ENCODE measurements at regions not wholly inside any gene's neighbourhood (a gene's known extent, or its start where the extent isn't known, plus 50 kb on each side); places are given as distances from the start of the nearest gene placed in this dataset.

- Mint-ChIP-seq H3K36me3 (no peaks in the 10 kb centered on the region), H3K4me1 (peaks cover 0 to 3% (median 0%) of the 10 kb centered on the region in 4 donors), H3K27me3 (no peaks in the 10 kb centered on the region), H3K27ac (no peak overlapping the region), H3K9me3 (peaks cover 0 to 9% (median 4%) of the 10 kb centered on the region in 7 donors), H3K4me3 (no peak overlapping the region)
- Histone ChIP-seq H3K9me3 (ENCODE audit: control insufficient read depth in 2 of 2, low read length in 2 of 2) (no peaks in the 10 kb centered on the region), H3K27ac (ENCODE audit: insufficient read depth, low read length, poor library complexity, severe bottlenecking) (no peak overlapping the region), H3K4me1 (ENCODE audit: control insufficient read depth, insufficient read depth, low read length, poor library complexity, severe bottlenecking) (no peaks in the 10 kb centered on the region), H3K4me3 (ENCODE audit: low read depth, low read length) (no peak overlapping the region), H3K27me3 (ENCODE audit: control insufficient read depth, insufficient read depth, low read length) (no peaks in the 10 kb centered on the region), H3K36me3 (ENCODE audit: control insufficient read depth, insufficient read depth, low read length) (no peaks in the 10 kb centered on the region)
- no peak for ATAC-seq (ENCODE audit: low read depth in 2 of 2)
- DNase-seq = no peak
These were observed 120.8 kb upstream of the ZNF608 start for GRCh38 chr5:124867137-124867704.

GRCh38 chr5:124868676-124869075 lies 122.2 kb upstream of the ZNF608 start:
- peaks cover 0 to 9% (median 4%) of the 10 kb centered on the region in 7 donors for H3K9me3 Mint-ChIP-seq
- no peak for DNase-seq
- no peak for ATAC-seq (ENCODE audit: low read depth in 2 of 2)
- H3K27me3 Mint-ChIP-seq = no peaks in the 10 kb centered on the region
- H3K4me1 Mint-ChIP-seq = peaks cover 0 to 3% (median 0%) of the 10 kb centered on the region in 4 donors
- H3K9me3 ChIP-seq (ENCODE audit: control insufficient read depth in 2 of 2, low read length in 2 of 2) = no peaks in the 10 kb centered on the region
- no peak overlapping the region for H3K27ac Mint-ChIP-seq
- H3K4me3 Mint-ChIP-seq = no peak overlapping the region
- H3K27ac ChIP-seq (ENCODE audit: insufficient read depth, low read length, poor library complexity, severe bottlenecking) = no peak overlapping the region
- no peaks in the 10 kb centered on the region for H3K4me1 ChIP-seq (ENCODE audit: control insufficient read depth, insufficient read depth, low read length, poor library complexity, severe bottlenecking)
- no peak overlapping the region for H3K4me3 ChIP-seq (ENCODE audit: low read depth, low read length)
- H3K36me3 Mint-ChIP-seq = no peaks in the 10 kb centered on the region
- no peaks in the 10 kb centered on the region for H3K36me3 ChIP-seq (ENCODE audit: control insufficient read depth, insufficient read depth, low read length)
- no peaks in the 10 kb centered on the region for H3K27me3 ChIP-seq (ENCODE audit: control insufficient read depth, insufficient read depth, low read length)

GRCh38 chr5:124869426-124870033 lies 123.1 kb upstream of the ZNF608 start:
- H3K9me3 Mint-ChIP-seq = peaks cover 0 to 9% (median 4%) of the 10 kb centered on the region in 7 donors
- H3K36me3 ChIP-seq (ENCODE audit: control insufficient read depth, insufficient read depth, low read length) = no peaks in the 10 kb centered on the region

GRCh38 chr5:124870070-124870469 lies 123.6 kb upstream of the ZNF608 start:
- Mint-ChIP-seq H3K27ac (no peak overlapping the region), H3K27me3 (no peaks in the 10 kb centered on the region), H3K9me3 (peaks cover 0 to 9% (median 4%) of the 10 kb centered on the region in 7 donors), H3K4me3 (no peak overlapping the region), H3K36me3 (no peaks in the 10 kb centered on the region), H3K4me1 (peaks cover 0 to 3% (median 0%) of the 10 kb centered on the region in 4 donors)
- Histone ChIP-seq H3K9me3 (ENCODE audit: control insufficient read depth in 2 of 2, low read length in 2 of 2) (no peaks in the 10 kb centered on the region), H3K4me3 (ENCODE audit: low read depth, low read length) (no peak overlapping the region), H3K27ac (ENCODE audit: insufficient read depth, low read length, poor library complexity, severe bottlenecking) (no peak overlapping the region), H3K36me3 (ENCODE audit: control insufficient read depth, insufficient read depth, low read length) (no peaks in the 10 kb centered on the region), H3K27me3 (ENCODE audit: control insufficient read depth, insufficient read depth, low read length) (no peaks in the 10 kb centered on the region), H3K4me1 (ENCODE audit: control insufficient read depth, insufficient read depth, low read length, poor library complexity, severe bottlenecking) (no peaks in the 10 kb centered on the region)
- ATAC-seq (ENCODE audit: low read depth in 2 of 2) (no peak), DNase-seq (no peak)

More at GRCh38 chr5:124869426-124870033, 123.1 kb upstream of the ZNF608 start:
- Mint-ChIP-seq H3K36me3 (no peaks in the 10 kb centered on the region), H3K27ac (no peak overlapping the region), H3K4me3 (no peak overlapping the region), H3K4me1 (peaks cover 0 to 3% (median 0%) of the 10 kb centered on the region in 4 donors), H3K27me3 (no peaks in the 10 kb centered on the region)
- no peaks in the 10 kb centered on the region for H3K4me1 ChIP-seq (ENCODE audit: control insufficient read depth, insufficient read depth, low read length, poor library complexity, severe bottlenecking)
- H3K4me3 ChIP-seq (ENCODE audit: low read depth, low read length) = no peak overlapping the region
- no peak for DNase-seq
- no peak for ATAC-seq (ENCODE audit: low read depth in 2 of 2)
- H3K9me3 ChIP-seq (ENCODE audit: control insufficient read depth in 2 of 2, low read length in 2 of 2) = no peaks in the 10 kb centered on the region
- H3K27me3 ChIP-seq (ENCODE audit: control insufficient read depth, insufficient read depth, low read length) = no peaks in the 10 kb centered on the region
- H3K27ac ChIP-seq (ENCODE audit: insufficient read depth, low read length, poor library complexity, severe bottlenecking) = no peak overlapping the region

GRCh38 chr5:124871303-124871702 lies 124.9 kb upstream of the ZNF608 start:
- no peaks in the 10 kb centered on the region for H3K27me3 Mint-ChIP-seq
- no peaks in the 10 kb centered on the region for H3K9me3 ChIP-seq (ENCODE audit: control insufficient read depth in 2 of 2, low read length in 2 of 2)
- no peak for ATAC-seq (ENCODE audit: low read depth in 2 of 2)
- H3K36me3 ChIP-seq (ENCODE audit: control insufficient read depth, insufficient read depth, low read length) = no peaks in the 10 kb centered on the region
- no peak for DNase-seq
- H3K4me3 Mint-ChIP-seq = no peak overlapping the region
- peaks cover 0 to 5% (median 0%) of the 10 kb centered on the region in 7 donors for H3K9me3 Mint-ChIP-seq
- no peak overlapping the region for H3K27ac Mint-ChIP-seq
- H3K27me3 ChIP-seq (ENCODE audit: control insufficient read depth, insufficient read depth, low read length) = no peaks in the 10 kb centered on the region
- peaks cover 0 to 3% (median 0%) of the 10 kb centered on the region in 4 donors for H3K4me1 Mint-ChIP-seq
- no peaks in the 10 kb centered on the region for H3K36me3 Mint-ChIP-seq
- no peak overlapping the region for H3K27ac ChIP-seq (ENCODE audit: insufficient read depth, low read length, poor library complexity, severe bottlenecking)
- no peak overlapping the region for H3K4me3 ChIP-seq (ENCODE audit: low read depth, low read length)
- H3K4me1 ChIP-seq (ENCODE audit: control insufficient read depth, insufficient read depth, low read length, poor library complexity, severe bottlenecking) = no peaks in the 10 kb centered on the region

- Mint-ChIP-seq H3K27ac (no peak overlapping the region), H3K4me3 (no peak overlapping the region), H3K9me3 (peaks cover 0 to 4% (median 0%) of the 10 kb centered on the region in 7 donors), H3K4me1 (no peaks in the 10 kb centered on the region), H3K27me3 (no peaks in the 10 kb centered on the region), H3K36me3 (no peaks in the 10 kb centered on the region)
- Histone ChIP-seq H3K9me3 (ENCODE audit: control insufficient read depth in 2 of 2, low read length in 2 of 2) (no peaks in the 10 kb centered on the region), H3K4me1 (ENCODE audit: control insufficient read depth, insufficient read depth, low read length, poor library complexity, severe bottlenecking) (no peaks in the 10 kb centered on the region), H3K27me3 (ENCODE audit: control insufficient read depth, insufficient read depth, low read length) (no peaks in the 10 kb centered on the region), H3K36me3 (ENCODE audit: control insufficient read depth, insufficient read depth, low read length) (no peaks in the 10 kb centered on the region), H3K4me3 (ENCODE audit: low read depth, low read length) (no peak overlapping the region), H3K27ac (ENCODE audit: insufficient read depth, low read length, poor library complexity, severe bottlenecking) (no peak overlapping the region)
- DNase-seq (no peak), ATAC-seq (ENCODE audit: low read depth in 2 of 2) (no peak)
These were observed 125.6 kb upstream of the ZNF608 start for GRCh38 chr5:124872086-124872485.

- Histone ChIP-seq H3K4me3 (ENCODE audit: low read depth, low read length) (no peak overlapping the region), H3K27me3 (ENCODE audit: control insufficient read depth, insufficient read depth, low read length) (no peaks in the 10 kb centered on the region), H3K9me3 (ENCODE audit: control insufficient read depth in 2 of 2, low read length in 2 of 2) (no peaks in the 10 kb centered on the region), H3K27ac (ENCODE audit: insufficient read depth, low read length, poor library complexity, severe bottlenecking) (no peak overlapping the region), H3K4me1 (ENCODE audit: control insufficient read depth, insufficient read depth, low read length, poor library complexity, severe bottlenecking) (no peaks in the 10 kb centered on the region), H3K36me3 (ENCODE audit: control insufficient read depth, insufficient read depth, low read length) (no peaks in the 10 kb centered on the region)
- DNase-seq (no peak), ATAC-seq (ENCODE audit: low read depth in 2 of 2) (no peak)
- H3K27me3 Mint-ChIP-seq = no peaks in the 10 kb centered on the region
- no peaks in the 10 kb centered on the region for H3K4me1 Mint-ChIP-seq
- H3K4me3 Mint-ChIP-seq = no peak overlapping the region
- peaks cover 0 to 4% (median 2%) of the 10 kb centered on the region in 7 donors for H3K9me3 Mint-ChIP-seq
- H3K27ac Mint-ChIP-seq = no peak overlapping the region
- no peaks in the 10 kb centered on the region for H3K36me3 Mint-ChIP-seq
These were observed 126.2 kb upstream of the ZNF608 start for GRCh38 chr5:124872615-124873014.

- Histone ChIP-seq H3K27me3 (ENCODE audit: control insufficient read depth, insufficient read depth, low read length) (no peaks in the 10 kb centered on the region), H3K9me3 (ENCODE audit: control insufficient read depth in 2 of 2, low read length in 2 of 2) (no peaks in the 10 kb centered on the region), H3K4me3 (ENCODE audit: low read depth, low read length) (no peak overlapping the region), H3K4me1 (ENCODE audit: control insufficient read depth, insufficient read depth, low read length, poor library complexity, severe bottlenecking) (no peaks in the 10 kb centered on the region), H3K27ac (ENCODE audit: insufficient read depth, low read length, poor library complexity, severe bottlenecking) (no peak overlapping the region), H3K36me3 (ENCODE audit: control insufficient read depth, insufficient read depth, low read length) (no peaks in the 10 kb centered on the region)
- H3K27me3 Mint-ChIP-seq = no peaks in the 10 kb centered on the region
- no peaks in the 10 kb centered on the region for H3K4me1 Mint-ChIP-seq
- H3K4me3 Mint-ChIP-seq = no peak overlapping the region
- H3K36me3 Mint-ChIP-seq = no peaks in the 10 kb centered on the region
- ATAC-seq (ENCODE audit: low read depth in 2 of 2) (no peak), DNase-seq (no peak)
- peaks cover 0 to 4% (median 0%) of the 10 kb centered on the region in 7 donors for H3K9me3 Mint-ChIP-seq
- no peak overlapping the region for H3K27ac Mint-ChIP-seq
These were observed 126.7 kb upstream of the ZNF608 start for GRCh38 chr5:124873188-124873587.
